Cardiac septum (tissue), 1 donor: ENCODE measurements at regions not wholly inside any gene's neighbourhood (a gene's known extent, or its start where the extent isn't known, plus 50 kb on each side); places are given as distances from the start of the nearest gene placed in this dataset.
"Not testable (repeated sequence)": the region's sequence is repeated elsewhere in the genome, so short reads cannot be mapped to it uniquely, and the experiment has no call there.

Source experiments
- DNase-seq: peaks from one replicate; pipeline ENCODE4 v3.0.0-alpha.2; 2020; ENCODE audit warnings: low spot score
- intact Hi-C: fragments of 100-400 bp; cut with DNase I; formaldehyde crosslinking; loops from one replicate; pipeline ENCODE4 v1.14.0; 2022
- donor health status: DM: no; HTN: no; CAD: no.

DNA sequence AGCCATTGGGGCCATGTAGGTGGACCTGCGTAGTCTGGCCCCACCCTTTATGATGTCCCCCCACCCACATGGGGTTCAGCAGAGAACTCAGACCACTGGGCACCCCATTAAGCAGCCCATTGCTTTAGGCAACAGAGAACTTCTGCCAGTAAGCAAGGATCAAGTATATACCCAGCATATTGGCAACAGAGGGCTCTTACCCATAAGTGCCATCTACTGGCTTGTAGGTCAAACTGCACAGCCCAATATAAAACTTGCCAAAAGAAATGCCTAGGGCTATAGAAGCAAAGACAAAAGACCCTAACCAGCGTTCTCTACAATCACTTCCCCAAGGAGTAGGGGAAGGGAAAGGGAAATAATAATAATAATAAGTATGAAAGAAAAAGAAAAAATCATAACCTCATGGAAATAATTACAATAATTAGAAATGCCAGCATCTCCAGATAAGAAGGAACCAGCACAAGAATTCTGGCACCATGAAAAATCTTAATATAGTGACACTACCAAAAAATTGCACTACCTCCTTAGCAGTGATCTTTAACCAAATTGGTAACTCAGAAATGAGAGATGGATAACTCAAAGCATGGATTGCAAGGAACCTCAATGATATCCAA is 1090.7 kb downstream of the FAT4 start:
- intact Hi-C loops: no loop called here
- DNase-seq: no peak

DNA sequence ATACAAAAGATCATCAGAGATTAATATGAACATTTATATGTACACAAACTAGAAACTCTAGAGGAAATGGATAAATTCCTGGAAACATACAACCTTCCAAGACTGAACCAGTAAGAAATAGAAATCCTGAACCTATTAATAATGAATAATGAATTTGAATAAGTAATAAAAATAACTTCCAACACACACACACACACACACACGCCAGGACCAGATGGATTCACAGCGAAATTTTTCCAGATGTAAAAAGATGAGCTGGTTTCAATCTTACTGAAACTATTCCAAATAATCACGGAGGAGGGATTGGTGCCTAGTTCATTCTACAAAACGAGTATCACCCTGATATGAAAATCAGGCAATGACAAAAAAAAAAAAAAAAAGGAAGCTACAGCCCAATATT is 1095.0 kb downstream of the FAT4 start:
- no peak for DNase-seq
- intact Hi-C loops: no loop called here

GRCh38 chr4:126411047-126411446 is 1096.3 kb downstream of the FAT4 start:
- no peak for DNase-seq
- intact Hi-C loops: no loop called here

- intact Hi-C loops, DNase-seq: not testable (repeated sequence)
Measured at GRCh38 chr4:126412310-126412709, 1097.6 kb downstream of the FAT4 start.

DNA sequence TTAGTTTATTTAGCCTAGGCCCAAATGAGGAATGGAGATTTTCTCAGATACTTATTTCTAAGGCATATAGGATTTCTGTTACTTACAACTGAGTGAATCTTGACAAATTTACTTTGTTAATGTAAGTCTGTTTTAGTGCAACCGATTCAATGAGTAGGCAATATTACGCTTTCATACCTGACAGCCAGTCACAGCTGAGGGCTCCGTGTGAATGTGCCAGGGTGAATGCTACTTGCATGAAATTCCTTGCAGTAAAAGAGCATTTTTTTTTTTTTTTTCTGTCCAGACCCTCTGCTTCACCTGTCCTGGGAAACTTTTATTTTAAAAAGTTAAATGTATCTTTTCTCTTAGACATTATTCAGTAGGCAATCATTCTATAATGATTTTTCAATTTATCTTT is 1100.0 kb downstream of the FAT4 start:
- intact Hi-C loops: no loop called here
- no peak for DNase-seq

DNA sequence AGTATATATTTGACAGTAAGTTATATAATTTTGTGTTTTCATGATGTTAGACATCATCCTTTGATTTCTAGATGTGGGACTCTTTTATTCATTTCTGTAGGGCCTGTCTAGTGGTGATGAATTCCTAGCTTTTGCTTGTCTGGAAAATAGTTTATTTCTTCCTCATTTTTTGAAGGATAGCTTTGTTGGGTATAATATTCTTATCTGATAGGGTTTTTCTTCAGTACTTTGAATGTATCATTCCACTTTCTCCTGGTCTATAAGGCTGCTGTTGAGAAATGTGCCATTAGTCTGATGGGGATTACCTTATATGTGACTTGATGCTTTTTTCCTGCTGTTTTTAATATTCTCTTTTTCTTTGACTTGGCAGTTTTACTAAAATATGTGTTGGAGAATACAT is 1104.5 kb downstream of the FAT4 start:
- no peak for DNase-seq
- intact Hi-C loops: no loop called here

DNA sequence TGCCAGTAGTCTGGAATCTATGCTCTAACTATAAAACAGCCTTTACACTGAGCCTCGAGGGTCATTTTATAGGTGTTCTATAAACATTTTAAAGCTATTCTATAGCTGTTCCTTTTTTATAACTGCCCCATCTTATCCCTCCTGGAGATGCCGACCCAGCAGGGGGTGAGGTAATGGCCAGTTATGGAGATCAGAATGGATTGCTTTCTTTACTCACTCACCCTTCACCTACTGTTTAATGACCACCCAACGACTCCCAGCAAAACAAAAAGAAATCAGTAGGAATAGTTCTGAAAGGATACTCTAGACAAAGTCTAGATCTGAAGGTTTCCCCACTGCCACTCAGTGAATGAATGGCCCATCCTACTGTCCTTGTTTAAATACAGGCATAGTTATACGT is 1113.1 kb downstream of the FAT4 start:
- intact Hi-C loops: no loop called here
- no peak for DNase-seq

- intact Hi-C loops: no loop called here
- DNase-seq: no peak
Measured at GRCh38 chr4:126431049-126431448, 1116.3 kb downstream of the FAT4 start.

DNA sequence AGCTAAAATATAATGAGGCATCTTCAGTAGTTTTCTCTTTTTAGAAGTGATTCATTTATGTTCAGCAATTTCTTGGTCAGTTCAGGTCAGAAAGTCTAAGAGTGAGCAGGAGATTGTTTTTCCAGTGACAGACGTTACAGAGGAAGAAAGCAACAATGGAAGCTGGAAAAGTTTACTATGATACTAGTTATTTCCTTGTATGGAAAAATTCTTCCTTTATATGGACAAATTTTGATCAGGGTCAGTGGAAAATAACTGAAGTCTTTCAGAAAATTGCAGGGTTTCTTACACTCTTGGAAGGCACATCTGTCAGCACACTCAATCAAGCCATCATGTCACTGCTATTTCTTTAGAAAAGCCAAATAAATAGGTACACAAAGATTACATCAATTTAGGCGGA is 1120.7 kb downstream of the FAT4 start:
- intact Hi-C loops: no loop called here

GRCh38 chr4:126440297-126440696 is 1125.5 kb downstream of the FAT4 start:
- no peak for DNase-seq
- intact Hi-C loops: no loop called here

More for the DNA sequence above, 1120.7 kb downstream of the FAT4 start:
- no peak for DNase-seq

DNA sequence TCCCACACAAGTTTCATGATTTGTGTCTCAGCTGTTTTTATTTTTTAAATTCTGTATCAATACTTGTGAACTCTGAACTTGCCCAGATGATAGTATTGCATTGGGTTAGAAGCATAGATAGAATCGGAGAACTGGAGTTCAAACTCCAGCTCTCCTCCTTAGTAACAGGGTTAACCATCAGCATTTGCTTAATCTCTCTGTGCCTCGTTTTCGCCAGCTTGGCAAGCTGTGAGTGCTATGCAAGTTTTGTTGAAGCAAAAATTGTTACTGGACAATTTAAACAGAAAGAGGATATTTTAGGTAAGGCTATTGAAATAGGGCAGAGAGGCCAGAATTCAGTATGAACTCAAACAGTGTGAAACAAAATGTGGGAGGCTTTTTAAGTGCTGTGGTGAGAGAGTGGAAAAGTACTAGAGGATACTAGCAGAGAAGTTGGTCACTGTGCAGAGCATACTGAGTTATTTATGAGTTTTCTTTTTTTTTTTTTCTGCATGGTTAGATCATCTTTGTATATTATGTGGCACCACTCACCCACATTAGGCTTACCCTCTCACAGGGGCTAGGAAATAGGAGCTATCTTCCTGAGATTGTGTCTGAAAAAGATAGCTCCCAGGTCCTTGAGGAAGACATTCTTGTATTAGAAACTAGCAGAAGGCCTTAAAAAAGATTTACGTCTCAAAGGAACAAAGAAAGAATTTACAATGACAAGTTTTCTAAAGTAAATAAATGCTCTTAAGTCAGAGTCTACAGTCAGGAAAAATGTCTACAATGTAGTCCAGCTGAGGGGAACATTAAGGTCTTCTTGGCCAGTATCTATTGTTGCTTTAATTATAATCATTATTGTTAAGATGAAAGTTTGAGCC is 1126.6 kb downstream of the FAT4 start:
- intact Hi-C loops: no loop called here
- DNase-seq: no peak

- intact Hi-C loops: no loop called here
- no peak for DNase-seq
Measured at GRCh38 chr4:126445596-126445995, 1130.8 kb downstream of the FAT4 start.

- intact Hi-C loops: no loop called here
- no peak for DNase-seq
Measured at GRCh38 chr4:126446917-126447316, 1132.2 kb downstream of the FAT4 start.

GRCh38 chr4:126448086-126448845 is 1133.5 kb downstream of the FAT4 start:
- intact Hi-C loops: no loop called here
- no peak for DNase-seq

DNA sequence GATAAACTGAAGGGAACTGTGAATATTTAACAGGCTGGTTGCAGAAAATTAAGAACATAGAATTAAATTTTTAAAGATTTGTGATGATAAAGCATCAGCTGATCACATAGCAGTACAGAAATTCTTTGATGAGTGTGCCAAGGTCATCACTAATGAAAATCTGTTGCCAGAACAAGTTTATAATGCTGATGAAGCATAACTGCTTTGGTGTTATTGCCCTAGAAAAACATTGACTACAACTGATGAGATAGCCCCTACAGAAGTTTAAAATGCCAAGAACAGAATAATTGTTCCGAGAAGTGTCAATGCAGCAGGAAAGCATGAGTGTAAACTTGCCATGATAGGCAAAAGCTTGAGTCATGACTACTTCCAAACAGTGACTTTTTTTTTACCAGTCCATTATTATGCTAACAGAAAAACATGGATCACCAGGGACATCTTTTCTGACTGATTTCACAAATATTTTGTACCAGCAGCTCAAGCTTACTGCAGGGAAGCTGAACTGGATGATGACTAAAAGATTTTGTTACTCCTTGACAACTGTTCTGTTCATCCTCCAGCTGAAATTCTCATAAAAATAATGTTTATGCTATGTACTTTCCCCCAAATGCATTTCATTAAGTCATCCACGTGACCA is 1136.6 kb downstream of the FAT4 start:
- intact Hi-C loops: no loop called here
- DNase-seq: no peak

- DNase-seq: no peak
- intact Hi-C loops: no loop called here
Measured at GRCh38 chr4:126455865-126456264, 1141.1 kb downstream of the FAT4 start.

- DNase-seq: no peak
- intact Hi-C loops: no loop called here
Measured at GRCh38 chr4:126458993-126459392, 1144.2 kb downstream of the FAT4 start.

GRCh38 chr4:126465341-126465740 is 1150.6 kb downstream of the FAT4 start:
- DNase-seq: no peak
- intact Hi-C loops: no loop called here

DNA sequence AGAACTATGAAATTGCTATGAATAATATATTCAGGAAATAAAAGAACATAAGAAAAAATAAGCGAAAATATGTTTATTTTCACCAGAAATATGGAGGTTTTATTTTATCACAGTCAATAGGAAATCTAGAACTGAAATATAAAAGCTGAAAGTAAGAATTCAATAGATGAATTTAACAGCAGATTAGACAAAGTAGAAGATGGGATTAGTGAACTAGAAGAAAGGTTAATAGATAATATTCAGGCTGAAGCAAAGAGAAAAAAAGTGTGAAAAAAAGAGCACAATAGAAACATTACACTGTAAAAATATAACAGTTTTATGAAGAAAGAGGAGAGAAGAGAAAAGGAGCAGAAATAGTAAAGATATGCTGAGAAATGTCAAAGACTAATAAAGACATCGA is 1152.1 kb downstream of the FAT4 start:
- intact Hi-C loops: no loop called here
- no peak for DNase-seq

- intact Hi-C loops: no loop called here
- DNase-seq: no peak
Measured at GRCh38 chr4:126468144-126468543, 1153.4 kb downstream of the FAT4 start.
